HCT116 (cell line): ENCODE measurements at regions not wholly inside any gene's neighbourhood (a gene's known extent, or its start where the extent isn't known, plus 50 kb on each side); places are given as distances from the start of the nearest gene placed in this dataset.

Experiments used
- POLR2A ChIP-seq: IDR thresholded peaks from 2 replicates; pipeline ENCODE4 v1.7.0; 2011; ENCODE audit warnings: borderline replicate concordance; ENCODE audit not compliant: insufficient read depth, insufficient read length; ENCODE audit errors: extremely low read depth
- ZNF274 ChIP-seq: fragments of 200-500 bp; sonication (Bioruptor generic); IDR thresholded peaks from 2 replicates; pipeline ENCODE4 v1.6.1; 2014; ENCODE audit warnings: mild to moderate bottlenecking, low read depth, low read length, inconsistent platforms
- TF ChIP-seq, protein P1 (sequence below), 3 experiments: fragments of 200-600 bp in 1 of 3; sonication (generic) in 1 of 3; IDR thresholded peaks in 2 of 3; conservative IDR thresholded peaks in 1 of 3; 2 replicates each; pipeline ENCODE4 v1.5.1; 2012 to 2017; ENCODE audit warnings: low read depth in 2 of 3, low read length in 2 of 3, antibody characterized with exemption in 1 of 3, borderline replicate concordance in 1 of 3, control low read depth in 1 of 3, mild to moderate bottlenecking in 1 of 3, mixed read lengths in 1 of 3, mixed run types in 1 of 3, moderate library complexity in 1 of 3; ENCODE audit not compliant: insufficient read depth in 1 of 3

DNA sequence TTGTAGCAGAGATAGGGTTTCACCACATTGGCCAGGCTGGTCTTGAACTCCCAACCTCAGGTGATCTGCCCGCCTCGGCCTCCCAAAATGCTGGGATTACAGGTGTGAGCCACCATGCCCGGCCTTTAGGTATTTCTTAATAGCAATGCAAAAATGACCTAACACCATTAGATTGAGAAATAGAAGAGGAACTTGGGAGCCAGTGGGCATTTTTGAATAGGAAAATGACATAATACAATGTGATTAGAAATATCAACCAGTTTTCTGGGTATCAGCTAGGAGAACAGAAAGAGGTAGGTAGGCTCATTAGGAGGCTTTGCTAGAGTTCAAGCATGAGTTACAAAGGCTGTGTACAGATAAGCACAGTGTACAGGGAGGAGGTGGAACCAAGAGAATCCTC lies 101.8 kb upstream of the TBC1D5 start:
- no peak for TF ChIP-seq ZNF274
- TF ChIP-seq, protein P1, sequence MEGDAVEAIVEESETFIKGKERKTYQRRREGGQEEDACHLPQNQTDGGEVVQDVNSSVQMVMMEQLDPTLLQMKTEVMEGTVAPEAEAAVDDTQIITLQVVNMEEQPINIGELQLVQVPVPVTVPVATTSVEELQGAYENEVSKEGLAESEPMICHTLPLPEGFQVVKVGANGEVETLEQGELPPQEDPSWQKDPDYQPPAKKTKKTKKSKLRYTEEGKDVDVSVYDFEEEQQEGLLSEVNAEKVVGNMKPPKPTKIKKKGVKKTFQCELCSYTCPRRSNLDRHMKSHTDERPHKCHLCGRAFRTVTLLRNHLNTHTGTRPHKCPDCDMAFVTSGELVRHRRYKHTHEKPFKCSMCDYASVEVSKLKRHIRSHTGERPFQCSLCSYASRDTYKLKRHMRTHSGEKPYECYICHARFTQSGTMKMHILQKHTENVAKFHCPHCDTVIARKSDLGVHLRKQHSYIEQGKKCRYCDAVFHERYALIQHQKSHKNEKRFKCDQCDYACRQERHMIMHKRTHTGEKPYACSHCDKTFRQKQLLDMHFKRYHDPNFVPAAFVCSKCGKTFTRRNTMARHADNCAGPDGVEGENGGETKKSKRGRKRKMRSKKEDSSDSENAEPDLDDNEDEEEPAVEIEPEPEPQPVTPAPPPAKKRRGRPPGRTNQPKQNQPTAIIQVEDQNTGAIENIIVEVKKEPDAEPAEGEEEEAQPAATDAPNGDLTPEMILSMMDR (IDR thresholded peaks at IDR 0.05 in 2 of 3, conservative IDR thresholded peaks at IDR 0.05 in 1 of 3; ENCODE audit: borderline replicate concordance in 1 of 3, insufficient read depth in 1 of 3, low read depth in 2 of 3, low read length in 2 of 3) = no peak
- TF ChIP-seq POLR2A = no peak
